Endodermal cell (in vitro differentiated cells): ENCODE measurements at regions not wholly inside any gene's neighbourhood (a gene's known extent, or its start where the extent isn't known, plus 50 kb on each side); places are given as distances from the start of the nearest gene placed in this dataset.

Experiments
- DNase-seq: peaks from one replicate; pipeline ENCODE4 v3.0.0-alpha.2; 2017
- H3K27ac ChIP-seq: 2 replicates; pipeline ENCODE4 v1.5.1; 2013; ENCODE audit warnings: mild to moderate bottlenecking, low read depth, low read length, moderate library complexity
- H3K27me3 ChIP-seq: 2 replicates; pipeline ENCODE4 v1.6.1; 2013; ENCODE audit warnings: mild to moderate bottlenecking, low read length, moderate library complexity; ENCODE audit not compliant: insufficient read depth, control insufficient read depth, poor library complexity, severe bottlenecking
- H3K36me3 ChIP-seq: 2 replicates; pipeline ENCODE4 v1.7.0; 2013; ENCODE audit warnings: mild to moderate bottlenecking, low read length, moderate library complexity; ENCODE audit not compliant: control insufficient read depth, insufficient read depth
- H3K4me1 ChIP-seq: one replicate; pipeline ENCODE4 v1.7.0; 2013; ENCODE audit warnings: low read length; ENCODE audit not compliant: control insufficient read depth, insufficient read depth
- H3K4me3 ChIP-seq: 2 replicates; pipeline ENCODE4 v1.5.1; 2013; ENCODE audit warnings: mild to moderate bottlenecking, low read length, moderate library complexity
- H3K9ac ChIP-seq: 2 replicates; pipeline ENCODE4 v1.6.1; 2013; ENCODE audit warnings: mild to moderate bottlenecking, low read length, moderate library complexity; ENCODE audit not compliant: poor library complexity, severe bottlenecking; ENCODE audit errors: extremely low read depth
- H3K9me3 ChIP-seq: 2 replicates; pipeline ENCODE4 v1.6.1; 2013; ENCODE audit warnings: mild to moderate bottlenecking, low read length, moderate library complexity; ENCODE audit not compliant: control insufficient read depth
- H3K27ac Mint-ChIP-seq: 2 replicates; pipeline ENCODE4 v1.8.0; 2020; ENCODE audit warnings: mixed read lengths
- H3K27me3 Mint-ChIP-seq: 2 replicates; pipeline ENCODE4 v1.8.0; 2021; ENCODE audit warnings: mild to moderate bottlenecking, mixed read lengths; ENCODE audit not compliant: insufficient read depth
- H3K36me3 Mint-ChIP-seq: 2 replicates; pipeline ENCODE4 v1.8.0; 2020; ENCODE audit warnings: low read depth, mixed read lengths
- H3K4me1 Mint-ChIP-seq: 2 replicates; pipeline ENCODE4 v1.8.0; 2020; ENCODE audit warnings: mixed read lengths
- H3K4me3 Mint-ChIP-seq: 2 replicates; pipeline ENCODE4 v1.8.0; 2020; ENCODE audit warnings: mild to moderate bottlenecking, moderate library complexity, mixed read lengths
- H3K9me3 Mint-ChIP-seq: 2 replicates; pipeline ENCODE4 v1.8.0; 2020; ENCODE audit warnings: mild to moderate bottlenecking, mixed read lengths
- WGBS, 2 experiments: methylation state at CpG; one replicate each; pipeline versions ENCODE4 v1.1.5 to v1.1.7; 2013; ENCODE audit warnings: missing lambda C conversion rate in 2 of 2, mixed read lengths in 1 of 2; ENCODE audit not compliant: insufficient coverage in 1 of 2, insufficient read length in 1 of 2; 5-methylcytosine and 5-hydroxymethylcytosine counted together
- TF ChIP-seq, protein P1 (sequence below): fragments of 200-600 bp; sonication (generic); conservative IDR thresholded peaks from 2 replicates; pipeline ENCODE4 v1.5.0; 2021; ENCODE audit warnings: antibody characterized with exemption, mild to moderate bottlenecking

DNA sequence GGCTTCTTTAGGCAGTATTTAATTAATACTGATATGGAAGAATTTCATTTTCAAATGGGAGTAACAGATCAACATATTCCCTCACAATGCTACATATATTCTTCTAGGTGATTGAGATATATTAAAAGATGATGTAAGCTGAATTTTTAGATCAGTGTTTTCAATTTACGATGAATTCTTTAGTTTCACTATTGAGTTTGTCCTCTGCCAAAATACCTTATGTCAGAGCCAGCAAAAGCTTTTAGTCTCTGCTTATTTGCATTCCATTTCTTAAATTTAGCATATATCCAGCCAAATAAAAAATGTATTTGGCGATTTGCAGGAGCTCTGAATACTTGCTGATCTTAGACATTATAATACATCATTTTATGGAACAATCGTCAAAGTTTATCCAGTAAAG, 144.3 kb downstream of the MOSPD2 start:
- Histone ChIP-seq H3K9me3 (no peaks in the 10 kb centered on the region), H3K27me3 (no peaks in the 10 kb centered on the region), H3K4me1 (no peaks in the 10 kb centered on the region), H3K9ac (no peak overlapping the region), H3K27ac (no peak overlapping the region), H3K4me3 (no peak overlapping the region), H3K36me3 (no peaks in the 10 kb centered on the region)
- Mint-ChIP-seq H3K27ac (no peak overlapping the region), H3K27me3 (no peaks in the 10 kb centered on the region), H3K4me1 (no peaks in the 10 kb centered on the region), H3K4me3 (no peak overlapping the region), H3K9me3 (peaks cover 16% of the 10 kb centered on the region), H3K36me3 (no peaks in the 10 kb centered on the region)
- DNase-seq, result no peak
- 97 to 100% methylated on average over 1 to 2 of the region's 3 CpGs for WGBS, 2 experiments
- TF ChIP-seq, protein P1, sequence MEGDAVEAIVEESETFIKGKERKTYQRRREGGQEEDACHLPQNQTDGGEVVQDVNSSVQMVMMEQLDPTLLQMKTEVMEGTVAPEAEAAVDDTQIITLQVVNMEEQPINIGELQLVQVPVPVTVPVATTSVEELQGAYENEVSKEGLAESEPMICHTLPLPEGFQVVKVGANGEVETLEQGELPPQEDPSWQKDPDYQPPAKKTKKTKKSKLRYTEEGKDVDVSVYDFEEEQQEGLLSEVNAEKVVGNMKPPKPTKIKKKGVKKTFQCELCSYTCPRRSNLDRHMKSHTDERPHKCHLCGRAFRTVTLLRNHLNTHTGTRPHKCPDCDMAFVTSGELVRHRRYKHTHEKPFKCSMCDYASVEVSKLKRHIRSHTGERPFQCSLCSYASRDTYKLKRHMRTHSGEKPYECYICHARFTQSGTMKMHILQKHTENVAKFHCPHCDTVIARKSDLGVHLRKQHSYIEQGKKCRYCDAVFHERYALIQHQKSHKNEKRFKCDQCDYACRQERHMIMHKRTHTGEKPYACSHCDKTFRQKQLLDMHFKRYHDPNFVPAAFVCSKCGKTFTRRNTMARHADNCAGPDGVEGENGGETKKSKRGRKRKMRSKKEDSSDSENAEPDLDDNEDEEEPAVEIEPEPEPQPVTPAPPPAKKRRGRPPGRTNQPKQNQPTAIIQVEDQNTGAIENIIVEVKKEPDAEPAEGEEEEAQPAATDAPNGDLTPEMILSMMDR, result no peak

DNA sequence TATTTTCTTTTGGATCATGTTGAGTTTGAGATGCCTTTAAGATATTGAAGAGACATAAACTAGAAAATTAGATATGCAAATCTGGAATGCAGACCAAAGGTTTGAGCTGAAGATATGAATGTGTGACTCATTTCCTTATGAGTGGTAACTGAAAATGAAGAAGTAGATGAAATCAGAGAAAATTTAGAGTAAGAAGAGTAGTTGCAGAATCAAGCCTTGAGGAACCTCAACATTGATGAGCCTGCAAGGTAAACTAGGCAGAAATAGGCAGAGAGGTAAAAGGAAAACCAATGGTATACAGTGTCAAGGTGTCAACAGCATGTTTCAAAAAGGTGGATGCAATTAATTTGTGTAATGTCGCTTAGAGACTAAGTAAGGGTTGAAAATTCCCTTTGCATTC, 142.8 kb downstream of the MOSPD2 start:
- Histone ChIP-seq H3K9me3 (no peaks in the 10 kb centered on the region), H3K36me3 (no peaks in the 10 kb centered on the region), H3K4me1 (no peaks in the 10 kb centered on the region), H3K9ac (no peak overlapping the region), H3K4me3 (no peak overlapping the region), H3K27me3 (no peaks in the 10 kb centered on the region), H3K27ac (no peak overlapping the region)
- 83 to 84% methylated on average over 1 of the region's 1 CpG for WGBS, 2 experiments
- H3K27ac Mint-ChIP-seq, result no peak overlapping the region
- no peaks in the 10 kb centered on the region for H3K27me3 Mint-ChIP-seq
- no peaks in the 10 kb centered on the region for H3K4me1 Mint-ChIP-seq
- H3K4me3 Mint-ChIP-seq, result no peak overlapping the region
- no peaks in the 10 kb centered on the region for H3K36me3 Mint-ChIP-seq
- no peak for DNase-seq
- peaks cover 21% of the 10 kb centered on the region for H3K9me3 Mint-ChIP-seq
- TF ChIP-seq, protein P1, result no peak

DNA sequence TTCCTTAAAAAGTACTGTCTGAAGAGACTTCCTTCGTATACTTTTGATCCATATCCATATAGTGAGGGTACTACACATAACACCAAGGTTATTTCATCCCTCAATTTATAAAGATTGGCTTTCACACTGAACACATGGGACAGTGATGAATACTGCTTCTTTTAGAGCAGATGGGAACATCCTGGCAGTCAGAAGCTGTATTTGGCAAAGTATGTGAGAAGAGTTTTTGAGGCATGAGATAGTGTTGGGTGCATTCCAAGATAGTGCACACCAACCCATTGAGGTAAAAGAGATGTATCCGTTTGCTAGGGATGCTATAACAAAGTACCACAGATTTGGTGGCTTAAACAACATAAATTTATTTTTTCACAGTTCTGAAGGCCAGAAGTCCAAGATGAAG, 141.1 kb downstream of the MOSPD2 start:
- Mint-ChIP-seq H3K27me3 (no peaks in the 10 kb centered on the region), H3K4me3 (no peak overlapping the region), H3K27ac (no peak overlapping the region), H3K4me1 (no peaks in the 10 kb centered on the region), H3K36me3 (peaks cover 2% of the 10 kb centered on the region), H3K9me3 (peaks cover 31% of the 10 kb centered on the region)
- Histone ChIP-seq H3K9ac (no peak overlapping the region), H3K36me3 (no peaks in the 10 kb centered on the region), H3K4me1 (no peaks in the 10 kb centered on the region), H3K9me3 (no peaks in the 10 kb centered on the region), H3K4me3 (no peak overlapping the region), H3K27ac (no peak overlapping the region), H3K27me3 (no peaks in the 10 kb centered on the region)
- 80 to 83% methylated on average over 1 of the region's 2 CpGs for WGBS, 2 experiments
- TF ChIP-seq, protein P1, result no peak
- DNase-seq, result no peak
